ENCODE measurements at regions not wholly inside any gene's neighbourhood (a gene's known extent, or its start where the extent isn't known, plus 50 kb on each side); places are given as distances from the start of the nearest gene placed in this dataset.

DNA sequence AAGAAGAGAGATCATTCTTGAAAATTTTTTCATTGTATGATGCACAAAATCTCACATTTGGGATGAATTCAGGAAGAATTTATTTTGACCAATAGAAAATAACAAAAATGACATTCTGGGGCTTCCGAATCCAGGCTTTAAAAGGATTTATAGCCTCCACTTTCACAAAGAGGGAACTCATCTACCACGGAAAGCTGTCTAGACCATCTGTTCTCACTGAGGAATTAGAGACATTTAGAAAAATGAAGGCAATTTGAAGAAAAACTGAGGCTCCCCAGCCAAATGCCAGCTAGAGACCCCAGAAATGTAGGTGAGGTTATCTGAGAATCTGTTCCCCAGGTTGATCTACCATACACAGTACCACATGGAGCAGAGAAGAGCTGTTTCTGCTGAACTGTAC lies 464.3 kb downstream of the TMA16 start:
- DNase-seq (ENCODE audit: low read depth): no peak
- TF ChIP-seq, protein P1, sequence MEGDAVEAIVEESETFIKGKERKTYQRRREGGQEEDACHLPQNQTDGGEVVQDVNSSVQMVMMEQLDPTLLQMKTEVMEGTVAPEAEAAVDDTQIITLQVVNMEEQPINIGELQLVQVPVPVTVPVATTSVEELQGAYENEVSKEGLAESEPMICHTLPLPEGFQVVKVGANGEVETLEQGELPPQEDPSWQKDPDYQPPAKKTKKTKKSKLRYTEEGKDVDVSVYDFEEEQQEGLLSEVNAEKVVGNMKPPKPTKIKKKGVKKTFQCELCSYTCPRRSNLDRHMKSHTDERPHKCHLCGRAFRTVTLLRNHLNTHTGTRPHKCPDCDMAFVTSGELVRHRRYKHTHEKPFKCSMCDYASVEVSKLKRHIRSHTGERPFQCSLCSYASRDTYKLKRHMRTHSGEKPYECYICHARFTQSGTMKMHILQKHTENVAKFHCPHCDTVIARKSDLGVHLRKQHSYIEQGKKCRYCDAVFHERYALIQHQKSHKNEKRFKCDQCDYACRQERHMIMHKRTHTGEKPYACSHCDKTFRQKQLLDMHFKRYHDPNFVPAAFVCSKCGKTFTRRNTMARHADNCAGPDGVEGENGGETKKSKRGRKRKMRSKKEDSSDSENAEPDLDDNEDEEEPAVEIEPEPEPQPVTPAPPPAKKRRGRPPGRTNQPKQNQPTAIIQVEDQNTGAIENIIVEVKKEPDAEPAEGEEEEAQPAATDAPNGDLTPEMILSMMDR (conservative IDR thresholded peaks at IDR 0.05; ENCODE audit: control insufficient read depth, insufficient read depth, low read depth, low read length): no peak
- no peak overlapping the region for H3K4me3 ChIP-seq (ENCODE audit: control insufficient read depth, low read depth, low read length)

DNA sequence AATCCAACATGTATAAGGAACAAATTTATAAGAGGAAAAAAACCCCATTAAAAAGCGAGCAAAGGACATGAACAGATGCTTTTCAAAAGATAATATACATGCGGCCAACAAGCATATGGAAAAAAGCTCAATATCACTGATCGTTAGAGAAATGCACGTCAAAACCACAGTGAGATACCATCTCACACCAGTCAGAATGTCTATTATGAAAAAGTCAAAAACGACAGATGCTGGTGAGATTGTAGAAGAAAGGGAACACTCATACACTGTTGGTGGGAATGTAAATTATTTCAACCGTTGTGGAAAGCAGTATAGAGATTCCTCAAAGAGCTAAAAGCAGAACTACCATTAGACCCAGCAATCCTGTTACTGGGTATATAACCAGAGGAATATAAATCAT lies 465.4 kb downstream of the TMA16 start:
- TF ChIP-seq, protein P1 (conservative IDR thresholded peaks at IDR 0.05; ENCODE audit: control insufficient read depth, insufficient read depth, low read depth, low read length): no peak
- DNase-seq (ENCODE audit: low read depth): no peak
- H3K4me3 ChIP-seq (ENCODE audit: control insufficient read depth, low read depth, low read length): no peak overlapping the region

DNA sequence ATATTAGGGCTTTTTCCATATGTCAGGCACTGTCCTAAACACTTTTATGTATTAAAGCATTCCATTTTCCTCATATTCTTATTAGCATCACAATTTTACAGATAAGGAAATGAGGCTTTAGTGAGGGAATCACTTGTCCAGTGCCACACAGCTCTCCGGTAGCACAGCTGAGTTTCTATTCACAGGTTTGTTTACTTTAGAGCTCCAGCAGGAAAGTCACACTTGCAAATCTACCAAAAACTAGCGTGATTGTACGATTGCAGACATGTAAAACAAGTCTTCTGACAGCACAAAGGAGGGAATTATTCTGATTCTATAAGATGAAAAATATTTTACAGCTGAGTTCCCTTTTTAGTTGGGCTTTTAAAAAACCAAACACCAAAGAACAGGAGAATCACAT lies 472.1 kb downstream of the TMA16 start:
- no peak for DNase-seq (ENCODE audit: low read depth)
- TF ChIP-seq, protein P1 (conservative IDR thresholded peaks at IDR 0.05; ENCODE audit: control insufficient read depth, insufficient read depth, low read depth, low read length): no peak
- no peak overlapping the region for H3K4me3 ChIP-seq (ENCODE audit: control insufficient read depth, low read depth, low read length)

DNA sequence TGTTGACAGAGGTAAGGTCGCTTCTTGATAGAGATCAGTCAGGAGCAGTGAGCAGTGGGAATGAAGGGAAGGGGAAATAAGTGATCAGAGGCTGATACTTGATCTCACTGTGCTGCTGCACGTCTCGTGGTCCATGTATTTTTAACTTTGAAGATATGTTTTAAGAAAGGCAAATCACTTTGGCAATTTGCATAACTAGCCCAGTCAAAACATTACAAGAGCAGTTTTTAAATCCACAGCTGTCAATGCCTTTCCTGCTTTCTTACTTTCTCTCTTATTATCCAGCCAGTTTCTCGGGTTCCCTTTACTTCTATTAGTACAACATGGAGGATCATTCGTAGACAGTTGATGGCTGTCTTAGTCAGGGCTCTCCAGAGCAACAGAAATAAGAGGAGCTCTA lies 472.8 kb downstream of the TMA16 start:
- DNase-seq (ENCODE audit: low read depth): no peak
- no peak overlapping the region for H3K4me3 ChIP-seq (ENCODE audit: control insufficient read depth, low read depth, low read length)
- TF ChIP-seq, protein P1 (conservative IDR thresholded peaks at IDR 0.05; ENCODE audit: control insufficient read depth, insufficient read depth, low read depth, low read length): no peak

DNA sequence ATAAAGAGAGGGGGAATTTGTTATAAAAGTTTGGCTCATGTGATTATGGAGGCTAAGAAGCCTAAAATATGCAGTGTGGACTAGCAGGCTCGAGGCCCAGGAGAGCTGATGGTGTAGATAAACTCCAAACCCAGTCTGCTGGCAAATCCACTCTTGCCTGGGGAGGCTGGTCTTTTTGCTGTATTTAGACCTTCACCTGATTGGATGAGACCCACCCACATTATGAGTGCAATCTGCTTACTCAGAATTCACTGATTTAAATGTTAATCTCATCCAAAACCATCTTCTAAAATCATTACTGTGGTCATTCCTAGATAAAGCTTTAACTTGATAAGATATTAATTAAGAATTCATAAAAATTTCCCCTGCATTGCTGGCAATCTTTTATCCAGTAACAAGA lies 473.2 kb downstream of the TMA16 start:
- TF ChIP-seq, protein P1 (conservative IDR thresholded peaks at IDR 0.05; ENCODE audit: control insufficient read depth, insufficient read depth, low read depth, low read length): no peak
- no peak for DNase-seq (ENCODE audit: low read depth)

DNA sequence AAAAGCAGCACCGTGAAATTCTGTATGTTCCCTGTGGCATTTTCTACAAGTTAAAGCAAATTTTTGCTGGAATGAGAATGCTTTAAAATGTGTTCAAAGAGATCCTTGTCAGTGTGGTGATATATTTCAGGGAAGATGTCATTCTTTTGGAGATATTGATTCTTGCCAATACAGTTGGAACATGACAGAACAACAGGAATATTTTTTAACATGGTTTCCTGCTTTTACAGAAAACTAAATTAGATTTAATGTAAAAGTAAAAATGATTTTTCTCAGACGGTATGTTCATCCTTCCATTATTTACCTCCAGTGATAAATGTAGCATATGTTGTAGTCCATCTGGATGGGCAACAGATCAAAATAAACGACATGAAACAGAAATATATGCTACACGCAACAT lies 474.8 kb downstream of the TMA16 start:
- TF ChIP-seq, protein P1 (conservative IDR thresholded peaks at IDR 0.05; ENCODE audit: control insufficient read depth, insufficient read depth, low read depth, low read length): no peak
- DNase-seq (ENCODE audit: low read depth): no peak
- no peak overlapping the region for H3K4me3 ChIP-seq (ENCODE audit: control insufficient read depth, low read depth, low read length)

More for the DNA sequence above, 473.2 kb downstream of the TMA16 start:
- no peak overlapping the region for H3K4me3 ChIP-seq (ENCODE audit: control insufficient read depth, low read depth, low read length)

DNA sequence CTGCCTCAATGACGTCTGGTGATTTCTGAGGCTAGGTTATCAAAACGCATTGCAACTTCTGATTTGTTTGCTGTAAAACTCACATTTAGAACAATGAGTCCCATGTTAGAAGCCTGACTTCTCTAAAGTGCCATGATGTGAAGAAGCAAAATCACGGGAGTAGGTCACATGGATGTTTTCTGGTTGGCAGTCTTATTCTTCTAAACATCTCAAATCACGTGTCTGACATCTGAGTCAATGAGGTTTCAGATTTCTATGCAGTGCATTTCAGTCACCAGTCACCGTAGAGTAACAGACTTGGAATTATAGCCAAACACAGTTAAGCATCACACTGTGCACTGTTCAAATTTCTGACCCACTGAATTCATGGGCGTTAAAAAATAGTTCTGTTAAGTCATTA lies 482.1 kb downstream of the TMA16 start:
- H3K4me3 ChIP-seq (ENCODE audit: control insufficient read depth, low read depth, low read length): no peak overlapping the region
- TF ChIP-seq, protein P1 (conservative IDR thresholded peaks at IDR 0.05; ENCODE audit: control insufficient read depth, insufficient read depth, low read depth, low read length): no peak
- DNase-seq (ENCODE audit: low read depth): no peak

Measured in fibroblast of mammary gland (primary cell).